HG03521 (cell line): ENCODE measurements at regions not wholly inside any gene's neighbourhood (a gene's known extent, or its start where the extent isn't known, plus 50 kb on each side); places are given as distances from the start of the nearest gene placed in this dataset.

ENCODE experiments used
- ATAC-seq: cut with Tn5 transposase; IDR thresholded peaks from one replicate; pipeline ENCODE4 v1.9.1; 2021; ENCODE audit warnings: mild to moderate bottlenecking, moderate library complexity; ENCODE audit not compliant: unreplicated experiment

- no peak for ATAC-seq
These were observed 495.3 kb upstream of the PIK3R1 start for GRCh38 chr5:67720162-67720772.

DNA sequence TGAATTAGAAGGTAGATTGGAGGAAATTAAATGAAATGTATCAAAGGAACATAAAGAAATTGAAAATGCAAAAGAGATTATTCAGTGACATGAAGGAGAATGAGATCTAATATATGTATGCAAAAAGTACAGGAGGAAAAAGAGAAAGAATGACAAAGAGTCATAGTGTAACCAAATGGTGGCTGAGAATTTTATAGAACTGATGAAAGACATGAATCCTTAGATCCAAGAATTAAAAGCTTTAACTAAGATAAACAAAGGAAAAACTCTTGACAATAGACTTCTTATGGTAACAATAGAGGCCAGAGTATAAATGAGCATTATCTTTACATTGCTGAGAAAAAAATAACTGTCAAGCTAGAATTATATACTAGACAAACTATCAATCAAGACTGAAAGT is 505.4 kb upstream of the CD180 start:
- no peak for ATAC-seq

GRCh38 chr5:67699560-67699959 is 503.0 kb upstream of the CD180 start:
- no peak for ATAC-seq

- no peak for ATAC-seq
These were observed 499.8 kb upstream of the CD180 start for GRCh38 chr5:67696446-67696845.

DNA sequence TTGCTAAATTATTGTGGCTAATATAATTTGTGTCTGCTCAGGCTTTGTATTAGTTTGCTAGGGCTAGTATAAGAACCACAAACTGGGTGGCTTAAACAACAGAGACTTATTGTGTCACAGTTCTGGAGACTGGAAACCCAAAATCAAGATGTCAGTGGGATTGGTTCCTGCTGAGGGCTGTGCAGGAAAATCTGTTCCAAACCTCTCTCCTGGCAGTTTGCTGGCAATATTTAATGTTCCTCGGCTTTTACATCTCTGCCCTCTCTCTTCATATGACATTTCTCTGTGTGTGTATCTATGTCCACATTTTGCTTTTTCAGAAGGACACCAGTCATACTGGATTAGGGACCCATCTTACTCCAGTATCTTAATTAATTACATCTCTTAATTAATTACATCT is 498.8 kb upstream of the CD180 start:
- ATAC-seq: no peak

DNA sequence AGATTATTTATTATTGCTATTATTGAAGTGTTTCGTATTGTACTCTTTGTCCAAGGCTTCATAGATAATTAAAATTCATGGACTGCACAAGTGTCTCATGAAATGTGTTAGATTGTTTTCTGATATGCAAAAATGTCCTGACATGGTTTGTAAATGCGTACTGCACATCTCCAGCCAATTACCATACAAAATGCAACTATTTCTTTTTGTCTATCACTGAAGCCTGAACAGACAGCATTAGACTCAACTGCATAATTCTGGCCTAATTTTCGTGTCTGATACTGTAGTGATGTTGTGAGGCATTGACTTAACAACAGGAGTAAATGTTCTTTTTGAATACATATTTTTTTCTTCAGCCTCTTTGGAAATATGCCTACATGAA is 498.2 kb upstream of the CD180 start:
- no peak for ATAC-seq

- no peak for ATAC-seq
These were observed 497.6 kb upstream of the CD180 start for GRCh38 chr5:67693956-67694809.

DNA sequence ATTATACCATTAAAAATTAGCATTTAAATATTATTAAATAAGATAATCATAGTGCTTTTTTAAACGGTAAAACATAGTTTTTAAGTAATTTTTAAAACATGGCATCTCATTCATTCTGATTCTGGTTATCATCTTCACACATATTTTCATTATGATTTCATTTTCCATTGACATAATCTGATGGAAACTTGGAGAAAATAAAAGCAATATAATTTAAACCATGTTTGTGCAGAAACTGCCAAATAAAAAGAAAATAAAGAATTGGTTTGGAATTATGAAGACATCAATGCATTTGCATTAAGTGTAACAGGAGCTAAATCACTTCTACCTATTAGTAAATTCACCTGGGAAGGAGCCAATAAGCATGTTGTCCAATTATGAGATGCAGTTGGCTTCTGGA is 490.1 kb upstream of the CD180 start:
- ATAC-seq: no peak

DNA sequence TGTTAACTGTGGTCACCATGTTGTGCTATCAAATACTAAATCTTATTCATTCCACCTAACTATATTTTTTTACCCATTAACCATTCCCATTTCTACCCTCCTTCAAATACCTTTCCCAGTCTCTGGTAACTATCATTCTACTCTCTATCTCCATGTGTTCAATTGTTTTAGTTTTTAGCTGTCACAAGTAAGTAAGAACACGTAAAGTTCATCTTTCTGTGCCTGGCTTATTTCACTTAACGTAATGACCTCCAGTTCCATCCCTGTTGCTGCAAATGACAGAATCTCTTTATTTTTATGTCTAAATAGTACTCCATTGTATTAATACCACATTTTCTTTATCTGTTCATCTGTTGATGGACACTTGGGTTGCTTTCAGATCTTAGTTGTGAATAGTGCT is 485.1 kb upstream of the CD180 start:
- no peak for ATAC-seq

- no peak for ATAC-seq
These were observed 483.5 kb upstream of the CD180 start for GRCh38 chr5:67680099-67680498.

- no peak for ATAC-seq
These were observed 482.7 kb upstream of the CD180 start for GRCh38 chr5:67679184-67679841.

DNA sequence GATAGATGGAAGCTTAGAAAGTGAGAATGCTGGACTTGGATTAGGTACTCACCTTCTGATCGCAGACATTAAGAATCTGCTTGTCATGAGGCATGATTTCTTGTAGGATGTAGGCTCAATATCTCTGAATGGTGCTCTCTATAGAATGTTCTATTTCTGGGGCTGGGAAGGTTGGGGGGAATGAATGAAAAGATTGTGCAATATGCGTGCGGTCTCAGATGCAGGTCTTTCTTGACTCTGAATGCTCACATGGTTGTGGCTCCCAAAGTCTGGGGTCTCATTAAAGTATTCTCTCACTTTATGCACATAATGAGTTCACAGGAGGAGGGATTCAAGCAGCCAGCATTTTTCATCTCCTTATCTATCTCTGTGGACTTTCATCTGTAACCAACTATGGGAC is 482.0 kb upstream of the CD180 start:
- ATAC-seq: no peak

DNA sequence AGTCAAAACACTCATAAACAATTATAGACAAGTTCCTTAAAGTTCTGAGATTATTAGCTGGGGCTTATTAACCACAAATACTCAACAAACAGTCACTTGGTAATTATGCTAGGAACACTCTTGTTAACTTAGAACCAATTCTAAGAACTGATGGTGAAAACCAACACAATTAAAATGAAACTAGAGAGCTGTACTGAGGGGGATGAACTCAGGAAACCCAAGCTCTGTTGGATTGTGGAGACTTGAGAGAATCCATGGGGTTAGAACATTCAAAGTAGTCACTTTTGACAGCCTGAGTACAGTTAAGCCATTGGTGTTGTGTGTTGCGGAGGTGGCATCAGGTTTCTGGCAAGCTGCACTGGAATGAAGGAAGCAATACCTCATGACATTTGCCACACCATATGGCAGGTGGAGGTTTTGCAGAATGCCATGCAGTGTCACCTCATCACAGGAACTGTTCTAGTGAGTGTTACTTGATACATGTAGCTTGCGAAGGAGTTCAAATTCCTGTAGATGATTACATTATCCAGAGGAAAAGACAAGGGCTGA is 480.9 kb upstream of the CD180 start:
- no peak for ATAC-seq

DNA sequence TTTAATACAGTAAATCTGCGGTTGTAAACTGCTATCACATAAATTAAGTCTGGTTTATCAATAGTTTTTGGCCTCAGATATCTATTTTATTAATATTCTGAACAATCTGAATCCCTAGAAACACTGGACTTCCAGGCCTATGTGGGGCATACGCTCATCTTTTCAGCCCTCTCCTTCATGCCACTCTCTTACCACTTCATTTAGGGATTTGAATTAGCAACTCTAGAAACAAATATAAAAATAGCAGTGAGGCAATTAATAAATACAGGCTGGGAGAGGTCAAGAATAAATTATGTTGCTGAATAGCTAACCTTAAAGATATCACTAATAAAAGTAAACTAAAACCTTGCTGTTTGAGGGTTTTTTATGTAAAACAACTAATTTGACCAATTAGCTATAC is 480.3 kb upstream of the CD180 start:
- no peak for ATAC-seq

DNA sequence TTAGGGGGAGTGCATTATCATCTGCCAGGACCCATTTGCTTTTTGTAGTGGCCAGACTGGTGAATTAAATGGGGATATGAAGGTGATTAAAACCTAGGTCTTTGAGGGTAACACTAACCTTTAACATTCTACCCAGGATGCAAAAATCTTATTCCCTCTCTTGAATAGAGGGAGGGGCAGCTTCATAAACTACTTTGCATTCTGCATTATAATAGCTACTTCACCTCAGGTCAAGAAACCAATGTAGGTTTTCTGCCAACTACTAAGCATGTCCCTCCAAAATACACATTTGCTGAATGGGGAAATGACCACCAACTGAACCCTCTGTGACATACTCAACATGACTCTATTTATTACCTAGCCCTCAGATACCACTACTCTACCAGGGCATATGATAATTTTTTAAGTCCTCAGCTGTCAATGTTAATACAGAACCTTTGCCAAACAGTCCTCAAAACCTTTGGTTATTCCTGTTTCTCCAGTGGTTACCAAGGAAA is 477.6 kb upstream of the CD180 start:
- no peak for ATAC-seq

GRCh38 chr5:67673618-67674017 is 477.0 kb upstream of the CD180 start:
- ATAC-seq: no peak

GRCh38 chr5:67673180-67673579 is 476.6 kb upstream of the CD180 start:
- ATAC-seq: no peak

DNA sequence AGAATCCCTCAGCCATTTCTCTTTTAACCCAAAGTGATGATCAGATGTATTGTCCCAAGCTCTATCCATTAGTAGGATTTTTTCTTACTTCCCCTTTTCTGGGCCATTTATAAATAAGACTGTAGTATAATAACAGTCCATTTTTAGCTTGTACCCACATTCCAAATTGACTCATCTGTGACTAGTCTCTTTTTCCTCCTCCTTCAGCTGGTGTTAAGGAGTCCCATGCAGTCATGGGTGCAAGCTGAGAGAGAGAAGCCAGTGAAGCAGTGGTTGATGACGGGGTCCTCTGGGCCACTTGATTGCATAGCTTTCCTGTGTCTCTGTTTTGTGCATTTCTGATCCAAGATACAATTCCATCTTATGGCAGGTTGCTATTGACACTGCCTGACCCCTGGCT is 476.0 kb upstream of the CD180 start:
- ATAC-seq: no peak

GRCh38 chr5:67669916-67670315 is 473.3 kb upstream of the CD180 start:
- no peak for ATAC-seq

DNA sequence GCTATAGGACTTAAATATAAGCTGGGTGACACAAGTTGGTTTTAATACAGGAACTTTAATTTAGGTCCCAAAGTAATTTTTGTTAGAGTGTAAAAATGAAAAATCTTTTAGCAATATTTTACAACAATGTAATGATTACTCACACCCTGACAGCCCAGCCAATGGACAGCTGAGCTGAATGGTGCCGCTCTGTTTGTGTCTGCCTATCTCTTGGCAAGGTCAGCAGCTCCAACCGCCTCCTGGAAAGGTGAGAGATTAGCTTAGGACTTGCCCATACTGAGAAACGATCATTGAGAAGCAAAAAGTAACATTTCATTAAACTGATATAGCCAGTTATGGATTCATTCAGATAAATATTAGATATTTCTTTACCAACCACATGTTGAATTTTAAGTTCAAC is 463.6 kb upstream of the CD180 start:
- ATAC-seq: no peak

DNA sequence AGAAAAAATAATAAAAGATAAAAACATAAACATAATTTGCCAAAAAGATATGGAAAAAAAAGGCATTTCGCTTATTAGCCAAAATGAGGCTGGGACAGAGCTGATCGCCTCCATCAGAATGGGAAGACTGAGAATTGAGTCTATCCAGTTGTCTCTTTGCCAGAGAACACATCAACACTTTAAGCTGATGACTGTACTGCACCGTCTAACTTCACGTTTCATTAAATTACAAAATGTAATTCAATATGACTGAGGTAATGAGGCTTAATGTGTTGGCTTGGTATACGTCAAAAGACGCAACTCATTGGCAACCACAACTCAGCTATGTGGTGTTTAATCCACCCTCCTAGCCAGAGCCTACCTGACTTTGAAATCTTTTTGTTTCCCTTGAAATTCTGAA is 462.7 kb upstream of the CD180 start:
- ATAC-seq: no peak

DNA sequence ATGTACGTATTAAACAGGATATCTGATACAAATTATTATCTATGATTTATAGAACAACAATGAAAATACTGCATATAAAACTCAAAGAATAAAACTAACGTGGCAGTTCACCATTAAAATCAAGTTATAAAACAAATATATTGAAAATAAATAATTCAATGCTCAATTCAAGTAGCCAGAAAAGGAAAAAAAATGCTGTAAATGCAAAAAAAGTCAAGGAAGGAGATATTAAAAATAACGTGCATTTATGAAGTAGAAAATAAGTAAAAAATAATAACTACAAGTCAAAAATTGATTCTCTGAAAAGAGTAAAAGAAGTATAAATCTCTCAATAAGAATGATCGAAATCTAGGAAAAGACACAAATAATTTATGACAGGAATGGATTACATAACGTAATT is 460.5 kb upstream of the CD180 start:
- ATAC-seq: no peak
